ENCODE measurements at regions not wholly inside any gene's neighbourhood (a gene's known extent, or its start where the extent isn't known, plus 50 kb on each side); places are given as distances from the start of the nearest gene placed in this dataset.

DNA sequence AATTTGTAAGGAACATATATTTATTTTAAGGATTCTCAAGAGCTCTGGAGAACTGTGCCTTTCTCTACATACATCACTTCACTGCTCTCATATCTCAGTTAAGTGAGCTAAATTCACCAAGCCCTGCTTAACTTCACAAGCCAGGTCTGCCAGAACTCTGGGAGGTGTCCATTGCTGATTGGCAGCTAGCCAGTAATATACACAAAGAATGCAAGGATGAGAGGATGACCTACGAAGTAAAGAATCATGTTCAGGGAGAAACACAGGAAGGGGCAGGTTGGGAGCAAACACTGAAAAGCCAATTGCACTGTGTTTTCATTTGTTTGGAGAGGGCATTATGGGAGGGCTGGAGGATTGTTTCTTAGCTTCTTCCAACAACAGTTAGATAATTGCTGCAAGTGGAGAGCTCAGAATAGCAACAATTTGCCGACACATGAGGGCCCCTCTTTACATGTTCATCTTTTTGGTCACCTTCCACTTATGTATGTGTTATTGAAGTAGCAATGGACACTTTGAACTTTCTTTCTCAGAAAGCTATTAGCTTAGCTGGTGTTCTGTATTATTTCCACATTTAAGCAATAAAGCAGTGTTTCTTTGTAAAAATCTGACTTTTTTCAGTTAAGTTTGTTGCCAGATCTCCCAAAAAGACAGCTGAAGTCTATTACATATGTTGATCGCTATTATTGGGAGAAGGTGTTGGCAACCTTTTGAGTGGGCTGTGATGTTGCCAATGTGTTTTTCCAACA, 254.8 kb downstream of the LTN1 start:
- POLR2A ChIA-PET = no interaction called here
- Histone ChIP-seq H3K4me1 (ENCODE audit: control insufficient read depth, insufficient read depth, low read length) (no peaks in the 10 kb centered on the region), H3K27me3 (ENCODE audit: control insufficient read depth, insufficient read depth, low read length) (no peaks in the 10 kb centered on the region), H3K36me3 (ENCODE audit: control insufficient read depth, insufficient read depth, low read length) (no peaks in the 10 kb centered on the region), H3K27ac (ENCODE audit: low read length) (no peak overlapping the region), H3K9me3 (ENCODE audit: control insufficient read depth, insufficient read depth, low read depth, low read length) (no peaks in the 10 kb centered on the region), H3K4me3 (ENCODE audit: low read depth in 2 of 2, low read length in 2 of 2) (no peak overlapping the region)
- intact Hi-C loops (cut with micrococcal nuclease; ENCODE audit: unreplicated experiment) (no loop called here), in situ Hi-C loops (cut with HindIII; ENCODE audit: low pct_unique_long_range_greater_than_20kb, low sequenced_read_pairs) (no loop called here)
- no peak for DNase-seq (ENCODE audit: low read depth, low spot score)
- BruUV-seq (replicated peaks) = no TSS peak
- ATAC-seq = no peak
- CTCF ChIA-PET = interaction anchor here (0.6 kb wide), 1 partner anchor 783 kb away, joined by 4 read pairs; no protein-coding TSS in a partner anchor
- TF ChIP-seq, protein P1, sequence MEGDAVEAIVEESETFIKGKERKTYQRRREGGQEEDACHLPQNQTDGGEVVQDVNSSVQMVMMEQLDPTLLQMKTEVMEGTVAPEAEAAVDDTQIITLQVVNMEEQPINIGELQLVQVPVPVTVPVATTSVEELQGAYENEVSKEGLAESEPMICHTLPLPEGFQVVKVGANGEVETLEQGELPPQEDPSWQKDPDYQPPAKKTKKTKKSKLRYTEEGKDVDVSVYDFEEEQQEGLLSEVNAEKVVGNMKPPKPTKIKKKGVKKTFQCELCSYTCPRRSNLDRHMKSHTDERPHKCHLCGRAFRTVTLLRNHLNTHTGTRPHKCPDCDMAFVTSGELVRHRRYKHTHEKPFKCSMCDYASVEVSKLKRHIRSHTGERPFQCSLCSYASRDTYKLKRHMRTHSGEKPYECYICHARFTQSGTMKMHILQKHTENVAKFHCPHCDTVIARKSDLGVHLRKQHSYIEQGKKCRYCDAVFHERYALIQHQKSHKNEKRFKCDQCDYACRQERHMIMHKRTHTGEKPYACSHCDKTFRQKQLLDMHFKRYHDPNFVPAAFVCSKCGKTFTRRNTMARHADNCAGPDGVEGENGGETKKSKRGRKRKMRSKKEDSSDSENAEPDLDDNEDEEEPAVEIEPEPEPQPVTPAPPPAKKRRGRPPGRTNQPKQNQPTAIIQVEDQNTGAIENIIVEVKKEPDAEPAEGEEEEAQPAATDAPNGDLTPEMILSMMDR (IDR thresholded peaks at IDR 0.05) = no peak
- TF ChIP-seq SIN3A (IDR thresholded peaks at IDR 0.05; ENCODE audit: borderline replicate concordance, insufficient read depth, low read depth, low read length) (no peak), TCF7L2 (IDR thresholded peaks at IDR 0.05; ENCODE audit: low read depth, low read length) (no peak), POLR2AphosphoS5 (IDR thresholded peaks at IDR 0.05; ENCODE audit: low read depth, low read length) (no peak)
- TF ChIP-seq, protein P2, sequence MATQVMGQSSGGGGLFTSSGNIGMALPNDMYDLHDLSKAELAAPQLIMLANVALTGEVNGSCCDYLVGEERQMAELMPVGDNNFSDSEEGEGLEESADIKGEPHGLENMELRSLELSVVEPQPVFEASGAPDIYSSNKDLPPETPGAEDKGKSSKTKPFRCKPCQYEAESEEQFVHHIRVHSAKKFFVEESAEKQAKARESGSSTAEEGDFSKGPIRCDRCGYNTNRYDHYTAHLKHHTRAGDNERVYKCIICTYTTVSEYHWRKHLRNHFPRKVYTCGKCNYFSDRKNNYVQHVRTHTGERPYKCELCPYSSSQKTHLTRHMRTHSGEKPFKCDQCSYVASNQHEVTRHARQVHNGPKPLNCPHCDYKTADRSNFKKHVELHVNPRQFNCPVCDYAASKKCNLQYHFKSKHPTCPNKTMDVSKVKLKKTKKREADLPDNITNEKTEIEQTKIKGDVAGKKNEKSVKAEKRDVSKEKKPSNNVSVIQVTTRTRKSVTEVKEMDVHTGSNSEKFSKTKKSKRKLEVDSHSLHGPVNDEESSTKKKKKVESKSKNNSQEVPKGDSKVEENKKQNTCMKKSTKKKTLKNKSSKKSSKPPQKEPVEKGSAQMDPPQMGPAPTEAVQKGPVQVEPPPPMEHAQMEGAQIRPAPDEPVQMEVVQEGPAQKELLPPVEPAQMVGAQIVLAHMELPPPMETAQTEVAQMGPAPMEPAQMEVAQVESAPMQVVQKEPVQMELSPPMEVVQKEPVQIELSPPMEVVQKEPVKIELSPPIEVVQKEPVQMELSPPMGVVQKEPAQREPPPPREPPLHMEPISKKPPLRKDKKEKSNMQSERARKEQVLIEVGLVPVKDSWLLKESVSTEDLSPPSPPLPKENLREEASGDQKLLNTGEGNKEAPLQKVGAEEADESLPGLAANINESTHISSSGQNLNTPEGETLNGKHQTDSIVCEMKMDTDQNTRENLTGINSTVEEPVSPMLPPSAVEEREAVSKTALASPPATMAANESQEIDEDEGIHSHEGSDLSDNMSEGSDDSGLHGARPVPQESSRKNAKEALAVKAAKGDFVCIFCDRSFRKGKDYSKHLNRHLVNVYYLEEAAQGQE (IDR thresholded peaks at IDR 0.05; ENCODE audit: insufficient read depth in 1 of 2, low read depth in 2 of 2, low read length in 1 of 2) = no peak

- no peak for TF ChIP-seq TCF7L2 (IDR thresholded peaks at IDR 0.05; ENCODE audit: low read depth, low read length)
- no peaks in the 10 kb centered on the region for H3K4me1 ChIP-seq (ENCODE audit: control insufficient read depth, insufficient read depth, low read length)
- in situ Hi-C loops (cut with HindIII; ENCODE audit: low pct_unique_long_range_greater_than_20kb, low sequenced_read_pairs) (no loop called here), intact Hi-C loops (cut with micrococcal nuclease; ENCODE audit: unreplicated experiment) (no loop called here)
- ATAC-seq (no peak), DNase-seq (ENCODE audit: low read depth, low spot score) (no peak)
- no TSS peak for BruUV-seq (replicated peaks)
- no peaks in the 10 kb centered on the region for H3K27me3 ChIP-seq (ENCODE audit: control insufficient read depth, insufficient read depth, low read length)
- ChIA-PET POLR2A (no interaction called here), CTCF (no interaction called here)
- H3K36me3 ChIP-seq (ENCODE audit: control insufficient read depth, insufficient read depth, low read length) = no peaks in the 10 kb centered on the region
- no peak overlapping the region for H3K27ac ChIP-seq (ENCODE audit: low read length)
- H3K4me3 ChIP-seq (ENCODE audit: low read depth in 2 of 2, low read length in 2 of 2) = no peak overlapping the region
- no peaks in the 10 kb centered on the region for H3K9me3 ChIP-seq (ENCODE audit: control insufficient read depth, insufficient read depth, low read depth, low read length)
These were observed 258.0 kb downstream of the LTN1 start for GRCh38 chr21:28734522-28735175.
